Endometrial microvascular endothelial cells (primary cell): ENCODE measurements at regions not wholly inside any gene's neighbourhood (a gene's known extent, or its start where the extent isn't known, plus 50 kb on each side); places are given as distances from the start of the nearest gene placed in this dataset.

Experiments
- in situ Hi-C: cut with HindIII; loops from 2 replicates; pipeline ENCODE4 v1.10.0; 2017; ENCODE audit warnings: low sequenced_read_pairs, low pct_unique_long_range_greater_than_20kb; ENCODE audit errors: inconsistent ontology term

DNA sequence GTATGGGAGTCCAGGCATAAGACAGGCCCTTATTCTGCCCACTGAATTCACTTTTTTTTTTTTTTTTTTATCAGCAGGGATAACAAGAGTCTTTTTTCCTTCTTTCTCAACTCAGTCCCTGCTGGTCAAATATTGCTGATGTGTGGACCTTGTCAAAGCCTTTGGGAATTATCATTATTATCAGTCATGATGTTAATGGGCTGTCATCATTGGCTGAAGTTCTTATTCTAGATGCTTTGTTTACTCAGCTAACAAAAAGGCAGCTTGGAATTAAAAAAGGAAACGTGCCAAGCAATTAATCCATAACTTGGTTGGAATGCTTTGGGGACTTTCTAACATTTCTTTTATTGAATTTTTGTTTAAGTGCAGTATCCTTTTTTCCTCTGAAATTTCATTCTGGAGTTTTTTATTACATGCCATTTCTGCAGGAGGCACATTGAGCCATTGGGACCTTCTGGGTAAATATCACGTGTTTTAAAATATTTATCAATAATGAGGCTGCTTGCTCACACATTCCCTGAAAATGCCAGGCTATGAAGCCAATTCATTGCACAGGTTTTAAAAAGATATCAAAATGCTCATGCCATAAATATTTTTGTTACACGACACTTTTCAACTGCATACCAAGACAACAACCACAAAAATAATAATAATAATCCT lies 246.3 kb downstream of the TXNL1 start:
- in situ Hi-C loops: no loop called here

DNA sequence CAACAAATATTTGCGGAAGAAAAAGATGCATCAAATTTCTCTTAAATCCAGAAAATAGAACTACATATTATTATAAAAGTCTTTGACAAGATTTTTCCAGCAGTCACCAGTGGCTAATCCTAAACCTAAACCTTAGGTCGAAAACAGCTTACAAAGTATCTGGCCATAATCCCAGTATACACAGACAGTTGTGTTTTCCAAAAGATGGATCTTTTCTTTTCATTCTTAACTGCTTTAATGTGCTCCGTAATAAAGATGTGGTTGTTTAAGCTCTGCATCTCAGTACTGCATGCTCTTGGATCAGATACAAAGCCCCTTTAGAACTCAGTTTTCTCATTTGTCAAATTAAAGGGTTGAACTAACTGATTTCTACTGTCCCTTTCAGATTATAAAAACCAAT lies 247.8 kb downstream of the TXNL1 start:
- in situ Hi-C loops: no loop called here

DNA sequence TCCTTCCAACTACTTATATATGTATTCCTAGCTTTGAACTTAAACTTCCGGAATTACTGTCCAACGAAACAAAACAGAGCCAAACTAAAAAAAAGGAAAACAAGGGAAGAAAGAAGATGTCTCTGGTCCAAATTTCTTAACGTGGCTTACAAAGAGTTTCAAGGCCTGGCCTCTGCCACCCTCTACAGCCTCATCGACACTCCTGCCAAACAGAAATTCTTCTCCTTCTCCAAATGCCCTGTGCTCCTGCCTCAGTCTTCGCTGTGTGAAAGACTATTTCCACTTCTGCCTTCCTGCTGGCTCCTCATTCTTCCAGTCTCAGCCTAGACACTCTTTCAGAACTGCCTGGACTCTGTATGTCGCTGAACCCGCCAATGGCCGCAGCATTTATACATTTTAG lies 249.2 kb downstream of the TXNL1 start:
- in situ Hi-C loops: no loop called here

DNA sequence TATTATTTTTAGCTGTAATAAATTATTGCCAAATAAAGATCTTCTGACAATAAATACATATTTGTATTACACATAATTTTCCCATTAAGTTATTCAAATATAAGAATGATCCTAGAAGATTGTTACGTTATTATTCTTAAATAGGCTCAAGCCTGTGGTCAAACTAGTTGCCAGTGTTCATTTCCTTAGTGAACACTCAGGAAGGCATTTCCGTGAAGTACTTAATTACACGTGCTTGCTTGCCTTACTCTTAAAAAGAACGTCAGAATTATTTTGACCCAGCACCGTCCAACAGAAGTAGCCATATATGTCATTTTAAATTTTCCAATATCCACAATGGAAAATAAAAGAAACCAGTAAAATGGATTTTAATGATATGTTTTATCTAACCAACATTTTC lies 249.8 kb downstream of the TXNL1 start:
- in situ Hi-C loops: no loop called here

DNA sequence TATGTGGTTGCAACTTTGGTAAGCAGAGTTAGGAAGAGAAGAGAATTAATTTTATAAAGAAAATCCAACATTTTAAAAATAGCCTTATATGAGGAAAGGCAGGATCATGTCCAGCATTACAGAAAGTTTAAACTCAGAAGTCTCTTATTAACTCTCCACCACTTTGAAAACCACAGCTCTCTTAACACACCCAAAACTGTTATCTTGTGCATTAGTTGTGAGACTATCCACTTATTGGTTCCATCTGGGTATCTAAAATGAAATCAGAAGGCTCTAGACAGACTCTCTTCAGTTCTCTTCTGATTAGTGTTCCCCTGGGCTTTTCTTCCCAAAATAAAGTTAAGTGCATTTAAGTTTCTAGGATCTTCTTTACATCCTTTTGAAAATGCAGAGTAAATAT lies 251.5 kb downstream of the TXNL1 start:
- in situ Hi-C loops: no loop called here

DNA sequence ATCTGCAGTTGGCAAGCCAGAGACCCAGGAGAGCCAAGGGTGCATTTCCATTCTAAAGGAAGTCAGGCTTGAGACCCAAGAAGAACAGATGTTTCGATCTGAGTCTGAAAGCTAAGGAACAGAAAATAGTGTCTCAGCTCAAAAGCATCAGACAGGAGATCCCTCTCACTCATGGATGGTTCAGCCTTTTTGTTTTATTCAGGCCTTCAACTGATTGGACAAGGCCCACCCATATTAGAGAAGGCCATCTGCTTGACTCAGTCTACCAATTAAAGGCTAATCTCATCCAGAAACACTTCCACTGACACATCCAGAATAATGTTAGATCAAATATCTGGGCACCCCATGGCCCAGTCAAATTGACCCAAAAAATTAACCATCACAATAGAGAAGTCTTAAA lies 255.0 kb downstream of the TXNL1 start:
- in situ Hi-C loops: no loop called here

DNA sequence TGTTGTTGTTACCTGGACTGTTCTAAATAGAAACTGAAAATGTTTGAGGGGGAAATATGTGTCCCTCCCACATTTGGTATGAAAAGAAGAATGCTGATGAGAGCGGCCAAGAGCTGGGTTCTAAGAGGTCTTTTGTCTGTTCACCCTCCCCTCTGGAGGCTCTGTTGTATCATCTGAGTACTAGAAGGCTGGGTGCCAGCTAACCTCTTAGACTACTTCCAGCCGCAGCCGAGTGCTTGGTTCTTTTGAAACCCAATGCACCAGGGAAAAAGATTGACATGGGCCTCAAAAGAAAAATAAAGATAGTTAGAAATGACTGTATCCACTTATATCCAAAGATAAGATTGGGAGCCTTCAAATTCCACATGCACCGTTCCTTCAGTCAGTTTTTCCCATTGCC lies 255.9 kb downstream of the TXNL1 start:
- in situ Hi-C loops: no loop called here

DNA sequence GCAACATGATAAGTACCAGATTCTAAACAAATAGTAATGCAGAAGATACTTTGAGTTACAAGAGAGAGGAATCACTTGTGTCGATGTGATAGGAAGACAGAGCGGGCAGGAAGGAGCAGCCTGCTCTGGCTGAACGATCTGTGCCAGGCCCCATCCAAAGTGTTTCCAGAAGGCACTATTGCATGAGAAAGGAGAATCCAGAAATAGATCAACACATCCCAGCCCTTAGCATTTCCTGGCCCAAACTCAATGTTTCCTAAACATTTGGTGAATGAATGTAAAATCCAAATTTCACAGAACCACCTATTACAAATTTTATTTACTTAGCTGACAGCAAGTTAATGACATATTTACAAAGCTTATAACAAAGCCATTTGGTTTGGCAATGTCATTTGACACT lies 257.2 kb downstream of the TXNL1 start:
- in situ Hi-C loops: no loop called here

DNA sequence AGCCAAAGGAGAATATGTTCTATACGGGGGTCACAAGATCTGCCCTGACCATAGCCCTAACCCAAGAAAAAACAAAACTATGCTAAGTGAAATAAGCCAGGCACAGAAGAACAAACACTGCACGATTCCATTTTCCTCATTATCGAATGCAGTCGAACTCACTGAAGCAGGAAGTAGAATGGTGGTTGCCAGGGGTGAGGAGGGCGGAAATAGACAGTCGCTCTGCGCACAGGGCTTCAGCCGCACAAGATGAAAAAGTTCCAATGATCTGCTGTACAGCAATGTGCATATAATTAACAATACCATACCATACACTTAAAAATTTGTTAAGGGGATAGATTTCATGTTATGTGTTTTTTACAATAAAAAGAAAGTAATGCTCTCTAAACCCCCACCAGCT lies 257.7 kb downstream of the TXNL1 start:
- in situ Hi-C loops: no loop called here

DNA sequence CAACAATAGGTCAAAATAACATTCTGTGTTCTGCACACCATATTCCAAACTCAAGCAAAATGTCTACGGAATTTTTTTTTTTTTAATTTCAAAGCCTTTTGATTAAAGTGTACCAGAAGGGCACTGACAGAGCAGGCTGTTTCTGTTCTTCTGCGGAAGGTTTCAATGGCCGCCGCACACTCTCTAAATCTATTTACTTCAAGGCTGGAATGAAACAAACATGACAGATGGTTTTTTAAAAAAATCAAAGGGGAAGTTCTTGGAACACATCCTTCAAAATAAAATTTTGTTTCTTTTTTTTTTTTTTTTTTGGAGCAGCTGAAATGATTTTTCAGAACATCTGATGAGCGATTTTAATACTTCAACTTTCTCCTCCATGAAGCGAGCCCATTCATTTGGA lies 259.1 kb downstream of the TXNL1 start:
- in situ Hi-C loops: no loop called here

DNA sequence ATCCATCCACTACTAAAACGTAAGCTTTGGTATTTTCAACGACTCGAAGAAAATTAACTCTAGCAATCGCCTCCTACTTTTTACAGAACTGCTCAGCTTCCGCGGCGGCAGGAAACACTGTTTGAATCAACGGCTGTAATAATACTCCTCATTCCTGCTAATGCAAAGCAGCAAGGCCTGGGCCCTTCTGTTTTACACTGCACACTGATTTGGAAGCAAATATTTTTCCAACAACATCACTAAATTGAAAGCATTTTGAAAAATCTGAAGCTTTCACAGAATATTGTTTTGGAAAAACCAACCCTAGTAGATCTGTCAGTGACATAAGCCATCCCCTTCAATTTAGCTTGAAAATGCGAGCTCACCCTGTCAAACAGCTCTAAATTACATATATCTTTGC lies 261.2 kb downstream of the TXNL1 start:
- in situ Hi-C loops: no loop called here

DNA sequence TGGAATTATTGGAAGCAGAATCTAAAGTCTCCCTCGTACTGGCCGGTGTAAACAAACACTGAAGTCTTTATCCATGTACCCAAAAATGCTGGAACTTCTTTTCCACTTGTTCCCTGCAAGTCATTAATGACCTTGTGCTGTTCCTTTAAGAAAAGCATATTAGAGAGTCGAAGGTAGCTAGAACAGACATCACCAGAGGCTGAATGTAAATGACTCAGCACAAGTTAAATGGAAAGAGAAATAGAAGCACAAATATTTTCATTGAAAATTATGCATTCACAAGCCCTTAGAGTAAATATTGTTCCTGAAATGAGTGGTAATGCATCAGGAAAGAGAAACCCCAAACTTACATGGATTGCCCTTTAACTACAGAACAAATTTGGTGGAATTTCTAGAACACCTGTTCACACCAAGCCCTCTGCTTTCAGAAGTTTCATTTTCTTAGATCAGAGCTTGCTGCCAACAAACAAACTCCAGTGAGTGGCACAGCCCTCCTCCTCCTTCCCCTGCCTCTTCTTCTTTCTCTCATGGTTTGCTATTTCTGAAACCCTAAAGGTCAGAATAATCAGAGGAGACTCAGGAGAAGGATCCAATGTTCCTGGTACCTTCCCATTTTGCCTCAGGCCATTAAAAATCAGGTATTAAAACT lies 264.3 kb downstream of the TXNL1 start:
- in situ Hi-C loops: no loop called here

DNA sequence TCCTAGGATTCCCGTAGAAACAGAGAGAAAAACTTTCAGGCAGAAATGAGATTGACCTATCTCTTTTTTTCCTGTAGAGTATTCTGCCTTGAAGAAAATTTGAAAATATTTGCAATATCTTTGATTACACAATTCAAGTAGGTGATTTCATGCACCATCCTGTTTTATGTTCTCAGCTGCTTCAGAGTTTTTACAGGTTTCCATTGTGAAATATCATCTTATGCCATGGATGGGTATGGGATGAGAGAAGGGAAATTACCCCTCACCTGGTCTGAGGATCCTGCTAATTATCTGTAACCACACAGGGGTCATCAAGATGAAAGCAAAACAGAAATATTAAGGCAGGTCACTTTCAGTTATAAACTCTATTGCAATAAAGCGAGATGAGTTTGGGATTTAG lies 264.8 kb downstream of the TXNL1 start:
- in situ Hi-C loops: no loop called here

DNA sequence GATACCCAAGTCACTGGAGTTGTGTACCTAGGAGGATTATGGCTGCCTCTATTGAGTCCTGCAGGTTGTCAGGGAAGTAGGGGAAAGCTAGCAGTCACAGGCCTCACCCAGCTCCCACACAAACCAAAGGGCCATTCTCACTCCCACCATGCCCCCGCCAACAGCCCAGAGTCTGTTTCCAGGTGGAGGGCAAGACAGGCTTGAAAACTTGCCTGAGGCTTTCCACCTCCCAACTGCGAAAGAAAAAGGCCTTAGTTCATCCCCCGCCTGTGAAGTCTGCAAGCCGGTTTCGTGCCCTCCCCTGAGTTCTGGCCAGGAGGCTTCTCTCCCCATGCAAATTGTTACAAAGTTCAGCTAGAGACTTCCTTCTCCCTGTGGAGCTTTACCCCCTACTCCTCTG lies 270.3 kb downstream of the TXNL1 start:
- in situ Hi-C loops: no loop called here

DNA sequence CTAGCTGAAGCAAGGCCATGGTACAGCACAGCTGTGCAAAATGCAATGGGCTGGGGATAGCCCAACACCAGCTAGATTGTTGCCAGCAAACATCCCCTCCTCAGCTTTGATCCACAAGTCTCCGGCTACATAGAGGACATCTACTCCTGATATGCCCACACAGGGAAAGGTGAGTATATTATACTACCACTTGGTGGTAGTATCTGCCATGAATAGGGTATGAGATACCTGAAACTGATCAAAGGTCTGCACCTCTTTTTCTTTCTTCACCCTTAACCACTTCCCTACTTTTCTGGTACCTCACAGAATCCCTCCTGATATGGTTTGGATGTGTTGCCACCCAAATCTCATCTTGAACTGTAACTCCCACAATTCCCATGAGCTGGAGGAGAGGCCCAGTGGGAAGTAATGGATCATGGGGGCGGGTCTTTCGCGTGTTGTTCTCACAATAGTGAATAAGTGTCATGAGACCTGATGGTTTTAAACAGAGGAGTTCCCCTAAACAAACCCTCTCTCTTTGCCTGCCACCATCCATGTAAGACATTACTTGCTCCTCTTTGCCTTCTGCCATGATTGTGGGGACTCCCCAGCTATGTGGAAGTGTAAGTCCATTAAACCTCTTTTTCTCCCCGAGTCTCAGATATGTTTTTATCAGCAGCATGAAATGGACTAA lies 279.6 kb downstream of the TXNL1 start:
- in situ Hi-C loops: no loop called here

DNA sequence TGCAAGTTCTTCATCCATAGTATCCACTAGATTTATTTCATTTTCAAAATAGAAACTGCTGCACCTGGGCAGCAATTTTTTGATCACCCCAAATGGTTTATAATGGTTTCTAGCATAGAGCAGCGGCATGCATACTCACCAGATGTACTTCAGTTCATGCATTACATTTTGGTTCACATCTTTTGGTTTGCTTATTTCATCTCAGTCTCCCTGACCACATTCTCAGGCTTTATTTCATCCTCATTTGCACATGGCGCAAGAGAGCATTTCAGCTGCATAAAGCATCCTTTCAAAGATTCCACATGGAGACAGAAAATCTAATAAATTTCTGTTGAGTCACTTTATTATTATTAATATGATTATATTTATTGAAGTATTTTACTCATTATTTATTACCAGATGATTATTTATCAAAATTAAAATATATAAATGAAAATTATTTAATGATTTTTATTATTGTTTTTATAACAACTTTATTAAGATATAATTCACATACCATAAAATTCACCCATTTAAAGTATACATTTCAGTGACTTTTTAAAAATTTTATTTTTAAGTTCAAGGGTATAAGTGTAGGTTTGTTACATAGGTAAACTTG lies 284.6 kb downstream of the TXNL1 start:
- in situ Hi-C loops: no loop called here

DNA sequence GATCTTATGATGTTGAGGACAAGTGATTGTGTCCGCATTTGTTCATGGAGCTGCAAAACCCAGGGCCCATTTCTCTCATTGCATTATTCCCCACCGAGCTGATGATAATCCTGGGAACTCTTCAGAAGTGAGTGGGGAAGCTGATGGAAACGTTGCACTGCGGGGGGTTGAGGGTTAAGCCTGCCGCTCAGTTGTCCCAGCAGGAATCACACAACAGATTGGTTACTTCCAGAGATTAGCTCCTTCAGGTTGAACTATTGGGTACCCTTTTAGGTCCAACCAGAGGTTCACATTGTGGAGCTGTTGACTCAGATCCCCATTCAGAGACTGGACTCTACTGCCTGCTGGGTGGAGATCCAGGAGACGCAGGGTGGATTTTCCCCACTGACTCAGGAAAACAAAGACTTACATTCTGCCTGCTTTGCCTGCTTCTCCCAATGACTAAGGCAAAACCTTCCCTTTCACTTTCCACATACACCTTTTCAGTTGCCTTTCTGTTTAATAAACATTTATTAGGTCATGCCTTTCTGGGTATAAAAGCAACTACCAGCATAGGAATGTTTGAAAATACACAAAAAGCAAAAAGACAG lies 286.4 kb downstream of the TXNL1 start:
- in situ Hi-C loops: no loop called here

DNA sequence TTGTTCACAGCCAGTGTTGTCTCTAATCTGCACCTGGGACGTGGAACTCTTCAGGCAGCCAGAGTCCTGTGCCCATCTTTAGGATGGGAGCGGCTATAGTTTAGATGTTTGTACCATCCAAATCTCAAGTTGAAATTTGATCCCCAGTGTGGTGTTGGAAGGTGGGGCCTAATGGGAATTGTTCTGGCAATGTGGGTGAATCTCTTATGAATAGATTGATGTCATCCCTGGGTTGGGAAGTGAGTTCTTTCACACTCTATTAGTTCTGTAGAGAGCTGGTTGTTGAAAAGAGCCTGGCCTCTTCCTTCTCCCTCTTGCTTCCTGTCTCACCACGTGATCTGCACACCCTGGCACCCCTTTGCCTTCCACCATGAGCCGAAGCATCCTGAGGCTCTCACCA lies 300.9 kb downstream of the TXNL1 start:
- in situ Hi-C loops: no loop called here

DNA sequence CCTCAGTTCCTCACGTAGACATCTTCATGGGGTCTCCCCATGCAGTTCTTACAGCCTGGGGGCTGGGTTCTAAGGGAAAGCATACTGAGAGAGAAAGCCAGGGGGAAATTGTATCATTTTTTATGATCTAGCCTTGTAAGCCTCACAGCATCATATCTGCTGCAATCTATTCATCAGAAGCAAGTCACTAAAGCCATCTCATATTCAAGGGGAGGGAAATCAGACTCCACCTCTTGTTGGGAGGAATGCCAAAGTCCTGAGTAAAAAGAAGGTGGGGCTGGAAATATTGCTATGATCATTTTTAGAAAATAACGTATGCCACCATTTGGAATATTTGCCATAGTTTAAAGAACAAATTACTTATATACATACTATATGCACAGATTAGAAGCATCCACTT lies 304.6 kb downstream of the TXNL1 start:
- in situ Hi-C loops: no loop called here

DNA sequence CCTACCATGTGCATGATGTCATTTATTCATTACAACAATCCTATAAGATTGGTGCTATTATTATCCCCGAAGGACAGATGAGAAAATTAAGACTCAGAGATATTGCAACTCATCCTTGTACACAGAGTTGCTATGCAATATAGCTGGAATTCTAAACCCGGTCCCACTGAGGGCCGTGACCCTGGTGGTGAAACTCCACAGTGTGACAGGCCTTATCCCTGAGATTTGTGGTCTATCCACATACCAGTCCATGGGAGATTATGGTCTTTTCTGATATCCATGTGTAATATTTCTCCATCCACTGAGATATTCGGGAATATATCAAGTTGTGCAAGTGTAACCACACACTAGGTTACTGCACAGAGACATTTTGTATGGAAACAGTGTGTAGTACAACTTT lies 305.2 kb downstream of the TXNL1 start:
- in situ Hi-C loops: no loop called here
